ENCODE measurements at regions not wholly inside any gene's neighbourhood (a gene's known extent, or its start where the extent isn't known, plus 50 kb on each side); places are given as distances from the start of the nearest gene placed in this dataset.
"Not testable (repeated sequence)": the region's sequence is repeated elsewhere in the genome, so short reads cannot be mapped to it uniquely, and the experiment has no call there.

DNA sequence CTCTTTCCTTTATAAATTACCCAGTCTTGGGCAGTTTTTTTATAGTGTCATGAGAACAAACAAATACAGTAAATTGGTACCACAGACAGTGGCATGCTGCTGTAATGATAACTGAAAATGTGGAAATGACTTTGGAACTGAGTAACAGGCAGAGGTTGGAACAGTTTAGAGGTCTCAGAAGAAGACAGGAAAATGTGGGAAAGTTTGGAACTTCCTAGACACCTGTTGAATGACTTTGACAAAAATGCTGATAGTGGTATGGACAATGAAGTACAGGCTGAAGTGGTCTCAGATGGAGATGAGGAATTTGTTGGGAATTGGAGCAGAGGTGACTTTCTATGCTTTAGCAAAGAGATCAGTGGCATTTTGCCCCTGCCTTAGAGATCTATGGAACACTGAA lies 1128.4 kb upstream of the POT1 start (continued):
- TF ChIP-seq, protein P1, sequence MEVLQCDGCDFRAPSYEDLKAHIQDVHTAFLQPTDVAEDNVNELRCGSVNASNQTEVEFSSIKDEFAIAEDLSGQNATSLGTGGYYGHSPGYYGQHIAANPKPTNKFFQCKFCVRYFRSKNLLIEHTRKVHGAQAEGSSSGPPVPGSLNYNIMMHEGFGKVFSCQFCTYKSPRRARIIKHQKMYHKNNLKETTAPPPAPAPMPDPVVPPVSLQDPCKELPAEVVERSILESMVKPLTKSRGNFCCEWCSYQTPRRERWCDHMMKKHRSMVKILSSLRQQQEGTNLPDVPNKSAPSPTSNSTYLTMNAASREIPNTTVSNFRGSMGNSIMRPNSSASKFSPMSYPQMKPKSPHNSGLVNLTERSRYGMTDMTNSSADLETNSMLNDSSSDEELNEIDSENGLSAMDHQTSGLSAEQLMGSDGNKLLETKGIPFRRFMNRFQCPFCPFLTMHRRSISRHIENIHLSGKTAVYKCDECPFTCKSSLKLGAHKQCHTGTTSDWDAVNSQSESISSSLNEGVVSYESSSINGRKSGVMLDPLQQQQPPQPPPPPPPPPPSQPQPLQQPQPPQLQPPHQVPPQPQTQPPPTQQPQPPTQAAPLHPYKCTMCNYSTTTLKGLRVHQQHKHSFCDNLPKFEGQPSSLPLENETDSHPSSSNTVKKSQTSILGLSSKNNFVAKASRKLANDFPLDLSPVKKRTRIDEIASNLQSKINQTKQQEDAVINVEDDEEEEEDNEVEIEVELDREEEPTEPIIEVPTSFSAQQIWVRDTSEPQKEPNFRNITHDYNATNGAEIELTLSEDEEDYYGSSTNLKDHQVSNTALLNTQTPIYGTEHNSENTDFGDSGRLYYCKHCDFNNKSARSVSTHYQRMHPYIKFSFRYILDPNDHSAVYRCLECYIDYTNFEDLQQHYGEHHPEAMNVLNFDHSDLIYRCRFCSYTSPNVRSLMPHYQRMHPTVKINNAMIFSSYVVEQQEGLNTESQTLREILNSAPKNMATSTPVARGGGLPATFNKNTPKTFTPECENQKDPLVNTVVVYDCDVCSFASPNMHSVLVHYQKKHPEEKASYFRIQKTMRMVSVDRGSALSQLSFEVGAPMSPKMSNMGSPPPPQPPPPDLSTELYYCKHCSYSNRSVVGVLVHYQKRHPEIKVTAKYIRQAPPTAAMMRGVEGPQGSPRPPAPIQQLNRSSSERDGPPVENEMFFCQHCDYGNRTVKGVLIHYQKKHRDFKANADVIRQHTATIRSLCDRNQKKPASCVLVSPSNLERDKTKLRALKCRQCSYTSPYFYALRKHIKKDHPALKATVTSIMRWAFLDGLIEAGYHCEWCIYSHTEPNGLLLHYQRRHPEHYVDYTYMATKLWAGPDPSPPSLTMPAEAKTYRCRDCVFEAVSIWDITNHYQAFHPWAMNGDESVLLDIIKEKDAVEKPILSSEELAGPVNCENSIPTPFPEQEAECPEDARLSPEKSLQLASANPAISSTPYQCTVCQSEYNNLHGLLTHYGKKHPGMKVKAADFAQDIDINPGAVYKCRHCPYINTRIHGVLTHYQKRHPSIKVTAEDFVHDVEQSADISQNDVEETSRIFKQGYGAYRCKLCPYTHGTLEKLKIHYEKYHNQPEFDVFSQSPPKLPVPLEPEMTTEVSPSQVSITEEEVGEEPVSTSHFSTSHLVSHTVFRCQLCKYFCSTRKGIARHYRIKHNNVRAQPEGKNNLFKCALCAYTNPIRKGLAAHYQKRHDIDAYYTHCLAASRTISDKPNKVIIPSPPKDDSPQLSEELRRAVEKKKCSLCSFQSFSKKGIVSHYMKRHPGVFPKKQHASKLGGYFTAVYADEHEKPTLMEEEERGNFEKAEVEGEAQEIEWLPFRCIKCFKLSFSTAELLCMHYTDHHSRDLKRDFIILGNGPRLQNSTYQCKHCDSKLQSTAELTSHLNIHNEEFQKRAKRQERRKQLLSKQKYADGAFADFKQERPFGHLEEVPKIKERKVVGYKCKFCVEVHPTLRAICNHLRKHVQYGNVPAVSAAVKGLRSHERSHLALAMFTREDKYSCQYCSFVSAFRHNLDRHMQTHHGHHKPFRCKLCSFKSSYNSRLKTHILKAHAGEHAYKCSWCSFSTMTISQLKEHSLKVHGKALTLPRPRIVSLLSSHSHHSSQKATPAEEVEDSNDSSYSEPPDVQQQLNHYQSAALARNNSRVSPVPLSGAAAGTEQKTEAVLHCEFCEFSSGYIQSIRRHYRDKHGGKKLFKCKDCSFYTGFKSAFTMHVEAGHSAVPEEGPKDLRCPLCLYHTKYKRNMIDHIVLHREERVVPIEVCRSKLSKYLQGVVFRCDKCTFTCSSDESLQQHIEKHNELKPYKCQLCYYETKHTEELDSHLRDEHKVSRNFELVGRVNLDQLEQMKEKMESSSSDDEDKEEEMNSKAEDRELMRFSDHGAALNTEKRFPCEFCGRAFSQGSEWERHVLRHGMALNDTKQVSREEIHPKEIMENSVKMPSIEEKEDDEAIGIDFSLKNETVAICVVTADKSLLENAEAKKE (CRISPR knock-in tag; IDR thresholded peaks at IDR 0.05): no peak
- TF ChIP-seq JUNB (IDR thresholded peaks at IDR 0.05; ENCODE audit: unreplicated experiment): no peak
- TF ChIP-seq NANOG (IDR thresholded peaks at IDR 0.05; ENCODE audit: borderline replicate concordance): no peak

DNA sequence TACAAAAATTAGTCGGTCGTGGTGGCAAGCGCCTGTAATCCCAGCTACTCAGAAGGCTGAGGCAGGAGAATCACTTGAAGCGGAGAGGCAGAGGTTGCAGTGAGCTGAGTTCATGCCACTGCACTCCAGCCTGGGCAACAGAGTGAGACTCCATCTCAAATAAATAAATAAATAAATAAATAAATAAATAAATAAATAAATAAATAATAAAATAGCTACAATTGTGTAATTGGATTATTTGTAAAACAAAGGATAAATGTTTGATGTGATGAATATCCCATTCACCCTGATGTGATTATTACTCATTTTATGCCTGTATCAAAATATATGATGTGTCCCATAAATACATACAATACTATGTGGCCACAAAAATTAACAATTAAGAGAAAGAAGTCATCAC lies 1127.0 kb upstream of the POT1 start:
- peaks cover 14% of the 10 kb centered on the region for H3K9me3 Mint-ChIP-seq
- not testable (repeated sequence) for H3K27ac Mint-ChIP-seq

DNA sequence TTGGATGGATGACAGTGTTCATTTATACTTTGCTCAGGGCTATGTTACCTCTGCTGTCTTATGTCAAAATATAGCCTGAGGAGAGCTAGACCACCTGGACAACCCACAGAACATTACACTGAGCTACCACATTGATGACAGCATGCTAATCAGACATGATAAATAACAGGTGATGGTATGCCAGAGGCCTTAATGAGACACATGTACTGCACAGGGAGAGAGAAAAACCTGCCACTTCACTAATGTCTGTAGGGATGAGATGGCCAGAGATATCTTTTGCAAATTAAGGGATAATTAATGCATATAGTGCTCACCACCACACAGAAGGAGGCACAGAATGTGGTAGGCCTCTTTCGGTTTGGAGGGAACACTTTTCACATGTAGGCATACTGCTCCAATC lies 1122.6 kb upstream of the POT1 start:
- no peaks in the 10 kb centered on the region for H3K36me3 ChIP-seq (ENCODE audit: insufficient read depth)
- Mint-ChIP-seq H3K4me3 (no peak overlapping the region), H3K36me3 (ENCODE audit: low read depth) (no peaks in the 10 kb centered on the region; the same call in 2 of the 3 replicates), H3K9me3 (no peaks in the 10 kb centered on the region; the same call in 2 of the 3 replicates), H3K27me3 (ENCODE audit: insufficient read depth, low read depth, poor library complexity) (no peaks in the 10 kb centered on the region), H3K27ac (no peak overlapping the region), H3K4me1 (no peaks in the 10 kb centered on the region)
- no peak overlapping the region for H3K4me2 ChIP-seq
- DNase-seq (ENCODE audit: low spot score) (no peak), ATAC-seq (no peak)
- H3K4me1 ChIP-seq (ENCODE audit: insufficient read depth): no peaks in the 10 kb centered on the region
- H2AFZ ChIP-seq: no peak overlapping the region
- no peaks in the 10 kb centered on the region for H4K20me1 ChIP-seq (replicated peaks; ENCODE audit: insufficient read depth)
- H3K27ac ChIP-seq (ENCODE audit: low read depth): no peak overlapping the region
- H3K4me3 ChIP-seq: no peak overlapping the region
- H3K79me2 ChIP-seq (replicated peaks; ENCODE audit: insufficient read depth): no peaks in the 10 kb centered on the region
- no peaks in the 10 kb centered on the region for H3K9me2 ChIP-seq (ENCODE audit: insufficient read depth)
- H3K27me3 ChIP-seq (ENCODE audit: insufficient read depth): no peaks in the 10 kb centered on the region
- H3F3A ChIP-seq (replicated peaks; ENCODE audit: low read depth): no peaks in the 10 kb centered on the region
- TF ChIP-seq, protein P2, sequence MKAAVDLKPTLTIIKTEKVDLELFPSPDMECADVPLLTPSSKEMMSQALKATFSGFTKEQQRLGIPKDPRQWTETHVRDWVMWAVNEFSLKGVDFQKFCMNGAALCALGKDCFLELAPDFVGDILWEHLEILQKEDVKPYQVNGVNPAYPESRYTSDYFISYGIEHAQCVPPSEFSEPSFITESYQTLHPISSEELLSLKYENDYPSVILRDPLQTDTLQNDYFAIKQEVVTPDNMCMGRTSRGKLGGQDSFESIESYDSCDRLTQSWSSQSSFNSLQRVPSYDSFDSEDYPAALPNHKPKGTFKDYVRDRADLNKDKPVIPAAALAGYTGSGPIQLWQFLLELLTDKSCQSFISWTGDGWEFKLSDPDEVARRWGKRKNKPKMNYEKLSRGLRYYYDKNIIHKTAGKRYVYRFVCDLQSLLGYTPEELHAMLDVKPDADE (IDR thresholded peaks at IDR 0.05): no peak
- TF ChIP-seq CREB1 (CRISPR knock-in tag; IDR thresholded peaks at IDR 0.05; ENCODE audit: low read depth): no peak

More for the DNA sequence above, 1127.0 kb upstream of the POT1 start:
- H3K79me2 ChIP-seq (replicated peaks; ENCODE audit: insufficient read depth); H3K4me2 ChIP-seq; H3K4me1 Mint-ChIP-seq; H4K20me1 ChIP-seq (replicated peaks; ENCODE audit: insufficient read depth); H3K4me1 ChIP-seq (ENCODE audit: insufficient read depth); H3K4me3 ChIP-seq; H3K27me3 ChIP-seq (ENCODE audit: insufficient read depth); H3K9me2 ChIP-seq (ENCODE audit: insufficient read depth); DNase-seq (ENCODE audit: low spot score); H2AFZ ChIP-seq; H3F3A ChIP-seq (replicated peaks; ENCODE audit: low read depth); H3K27me3 Mint-ChIP-seq (ENCODE audit: insufficient read depth, low read depth, poor library complexity); H3K36me3 ChIP-seq (ENCODE audit: insufficient read depth); H3K4me3 Mint-ChIP-seq; H3K27ac ChIP-seq (ENCODE audit: low read depth); ATAC-seq: not testable (repeated sequence)
- H3K36me3 Mint-ChIP-seq (ENCODE audit: low read depth): peaks cover 12% of the 10 kb centered on the region; the same call in 2 of the 3 replicates

Data from GM23338 (cell line).